H9 (cell line): ENCODE measurements at regions not wholly inside any gene's neighbourhood (a gene's known extent, or its start where the extent isn't known, plus 50 kb on each side); places are given as distances from the start of the nearest gene placed in this dataset.

Experiments
- DNase-seq: peaks from one replicate; pipeline ENCODE4 v3.0.0-alpha.2; 2017
- H2AFZ ChIP-seq: one replicate; pipeline ENCODE4 v1.6.1; 2013; ENCODE audit warnings: mild to moderate bottlenecking, low read length, control low read depth, moderate library complexity
- H2AK5ac ChIP-seq: 2 replicates; pipeline ENCODE4 v1.6.1; 2013; ENCODE audit warnings: low read length, control low read depth, mixed read lengths; ENCODE audit not compliant: insufficient read length
- H2BK120ac ChIP-seq: one replicate; pipeline ENCODE4 v1.6.1; 2013; ENCODE audit warnings: low read depth, mild to moderate bottlenecking, low read length, control low read depth, inconsistent platforms; ENCODE audit not compliant: poor library complexity, severe bottlenecking
- H2BK12ac ChIP-seq: 2 replicates; pipeline ENCODE4 v1.6.1; 2013; ENCODE audit warnings: low read length, control low read depth, mixed read lengths, low read depth; ENCODE audit not compliant: insufficient read length
- H2BK15ac ChIP-seq: 2 replicates; pipeline ENCODE4 v1.6.1; 2013; ENCODE audit warnings: low read depth, low read length, control low read depth
- H2BK20ac ChIP-seq: one replicate; pipeline ENCODE4 v1.6.1; 2013; ENCODE audit warnings: low read depth, mild to moderate bottlenecking, low read length, control low read depth, inconsistent platforms; ENCODE audit not compliant: poor library complexity, severe bottlenecking
- H2BK5ac ChIP-seq: 2 replicates; pipeline ENCODE4 v1.6.1; 2013; ENCODE audit warnings: low read length, control low read depth, mixed read lengths; ENCODE audit not compliant: insufficient read length
- H3K14ac ChIP-seq: 2 replicates; pipeline ENCODE4 v1.6.1; 2013; ENCODE audit warnings: low read length, control low read depth; ENCODE audit not compliant: insufficient read depth
- H3K18ac ChIP-seq: 2 replicates; pipeline ENCODE4 v1.6.1; 2013; ENCODE audit warnings: low read depth, mild to moderate bottlenecking, mixed read lengths, low read length, control low read depth; ENCODE audit not compliant: insufficient read length
- H3K23ac ChIP-seq: 2 replicates; pipeline ENCODE4 v1.6.1; 2013; ENCODE audit warnings: low read length, control low read depth, mixed read lengths, low read depth; ENCODE audit not compliant: insufficient read length
- H3K23me2 ChIP-seq: 2 replicates; pipeline ENCODE4 v1.6.1; 2013; ENCODE audit warnings: low read depth, mild to moderate bottlenecking, mixed read lengths, low read length, control low read depth; ENCODE audit not compliant: insufficient read length, poor library complexity, severe bottlenecking
- H3K27ac ChIP-seq: 2 replicates; pipeline ENCODE4 v1.5.1; 2013; ENCODE audit warnings: low read length, control low read depth, mixed read lengths, low read depth; ENCODE audit not compliant: insufficient read length
- H3K27me3 ChIP-seq: 2 replicates; pipeline ENCODE4 v1.6.1; 2013; ENCODE audit warnings: low read length, control low read depth, inconsistent platforms; ENCODE audit not compliant: insufficient read depth
- H3K4ac ChIP-seq: 2 replicates; pipeline ENCODE4 v1.6.1; 2013; ENCODE audit warnings: low read depth, mild to moderate bottlenecking, control low read depth, inconsistent platforms, low read length, moderate library complexity
- H3K4me1 ChIP-seq: 2 replicates; pipeline ENCODE4 v1.6.1; 2013; ENCODE audit warnings: low read length, control low read depth, inconsistent platforms; ENCODE audit not compliant: insufficient read depth
- H3K4me2 ChIP-seq: 2 replicates; pipeline ENCODE4 v1.6.1; 2013; ENCODE audit warnings: low read length, control low read depth, mixed read lengths; ENCODE audit not compliant: insufficient read length, insufficient read depth
- H3K56ac ChIP-seq: 2 replicates; pipeline ENCODE4 v1.6.1; 2013; ENCODE audit warnings: low read depth, mild to moderate bottlenecking, mixed read lengths, low read length, control low read depth; ENCODE audit not compliant: insufficient read length
- H3K79me1 ChIP-seq: 2 replicates; pipeline ENCODE4 v1.6.1; 2013; ENCODE audit warnings: low read depth, mild to moderate bottlenecking, moderate library complexity, low read length, control low read depth, inconsistent platforms; ENCODE audit not compliant: insufficient read depth, poor library complexity, severe bottlenecking
- H3K79me2 ChIP-seq: 2 replicates; pipeline ENCODE4 v1.6.1; 2013; ENCODE audit warnings: low read length, control low read depth, inconsistent platforms; ENCODE audit not compliant: insufficient read depth
- H3K9ac ChIP-seq: 2 replicates; pipeline ENCODE4 v1.6.1; 2013; ENCODE audit warnings: low read length, control low read depth, mixed read lengths; ENCODE audit not compliant: insufficient read length; ENCODE audit errors: extremely low read depth
- H3K9me3 ChIP-seq: one replicate; pipeline ENCODE4 v1.6.1; 2013; ENCODE audit warnings: low read depth, low read length, inconsistent platforms; ENCODE audit not compliant: control insufficient read depth
- H3T11ph ChIP-seq: one replicate; pipeline ENCODE4 v1.6.1; 2013; ENCODE audit warnings: mild to moderate bottlenecking, low read length, control low read depth, inconsistent platforms
- H4K20me1 ChIP-seq: one replicate; pipeline ENCODE4 v1.6.1; 2013; ENCODE audit not compliant: control insufficient read depth, insufficient read length, insufficient read depth
- H4K5ac ChIP-seq: 2 replicates; pipeline ENCODE4 v1.6.1; 2013; ENCODE audit warnings: low read depth, mild to moderate bottlenecking, mixed read lengths, low read length, control low read depth; ENCODE audit not compliant: insufficient read length
- H4K8ac ChIP-seq: replicated peaks from 2 replicates; pipeline ENCODE4 v1.6.1; 2013; ENCODE audit warnings: low read length, control low read depth, mixed read lengths, low read depth; ENCODE audit not compliant: insufficient read length
- H4K91ac ChIP-seq: 2 replicates; pipeline ENCODE4 v1.6.1; 2013; ENCODE audit warnings: low read depth, mild to moderate bottlenecking, moderate library complexity, mixed read lengths, low read length, control low read depth; ENCODE audit not compliant: insufficient read length
- H3K27ac Mint-ChIP-seq, 3 experiments: 2 replicates in 2 of 3; 3 replicates in 1 of 3; pipeline ENCODE4 v1.8.0; 2020 to 2021; ENCODE audit warnings: mixed read lengths in 3 of 3, mild to moderate bottlenecking in 1 of 3, moderate library complexity in 1 of 3
- H3K27me3 Mint-ChIP-seq: 2 replicates; pipeline ENCODE4 v1.8.0; 2021; ENCODE audit warnings: low read depth, mild to moderate bottlenecking, moderate library complexity, mixed read lengths
- H3K36me3 Mint-ChIP-seq, 3 experiments: 2 replicates in 2 of 3; 3 replicates in 1 of 3; pipeline ENCODE4 v1.8.0; 2020 to 2021; ENCODE audit warnings: low read depth in 3 of 3, mixed read lengths in 3 of 3; ENCODE audit not compliant: insufficient read depth in 1 of 3
- H3K4me1 Mint-ChIP-seq, 2 experiments: 2 replicates each; pipeline ENCODE4 v1.8.0; 2020; ENCODE audit warnings: mixed read lengths in 2 of 2
- H3K4me3 Mint-ChIP-seq, 2 experiments: 2 replicates in 1 of 2; 3 replicates in 1 of 2; pipeline ENCODE4 v1.8.0; 2020 to 2021; ENCODE audit warnings: mild to moderate bottlenecking in 2 of 2, mixed read lengths in 2 of 2, moderate library complexity in 1 of 2
- H3K9me3 Mint-ChIP-seq, 2 experiments: 2 replicates in 1 of 2; 3 replicates in 1 of 2; pipeline ENCODE4 v1.8.0; 2020; ENCODE audit warnings: mild to moderate bottlenecking in 2 of 2, mixed read lengths in 2 of 2, moderate library complexity in 1 of 2
- CTCF ChIP-seq: fragments of 200-600 bp; sonication (generic); conservative IDR thresholded peaks from 3 replicates; pipeline ENCODE4 v1.8.0; 2021; ENCODE audit warnings: antibody characterized with exemption, mild to moderate bottlenecking
- WGBS: extraction: QIAGEN DNeasy Blood & Tissue Kit; methylation state at CpG from one replicate; pipeline ENCODE4 v1.1.7; 2013; ENCODE audit warnings: missing lambda C conversion rate, low lambda C conversion rate, mixed read lengths; ENCODE audit not compliant: insufficient read length; ENCODE audit errors: extremely low coverage; 5-methylcytosine and 5-hydroxymethylcytosine counted together

DNA sequence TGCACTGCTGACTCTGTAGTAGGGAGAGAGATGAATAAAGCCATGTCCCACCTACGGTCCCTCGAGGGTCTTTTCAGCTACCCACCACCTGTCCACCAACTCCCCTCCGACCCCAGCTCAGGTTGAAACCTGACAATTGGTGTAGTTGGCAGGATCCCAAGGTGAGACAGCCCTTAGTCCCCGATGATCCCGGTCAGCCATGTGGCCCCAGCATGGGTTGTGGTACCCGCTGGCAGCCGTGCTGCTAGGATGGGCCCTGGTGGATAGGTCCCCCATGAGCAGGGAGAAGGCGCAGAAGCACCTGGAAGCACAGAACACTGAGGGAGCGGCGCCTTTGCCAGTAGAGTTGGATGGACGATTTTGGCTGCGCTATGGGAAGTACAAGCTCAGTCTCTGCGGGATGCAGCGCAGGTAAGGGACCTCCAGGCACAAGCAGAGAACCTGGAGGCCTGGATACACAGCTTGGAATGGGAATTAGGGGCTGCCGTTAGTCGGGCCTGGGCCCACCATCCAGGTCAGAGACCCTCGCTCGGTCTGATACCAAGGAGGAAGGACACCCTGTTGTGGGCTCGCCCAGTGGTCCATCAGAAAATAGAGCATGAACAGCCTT is 694.6 kb upstream of the AGA start:
- no peak overlapping the region for H3K23ac ChIP-seq
- H3K4me1 Mint-ChIP-seq, result no peaks in the 10 kb centered on the region

More for the DNA sequence above, 694.6 kb upstream of the AGA start:
- Histone ChIP-seq H3K14ac (no peak overlapping the region; the same call in 1 of the 2 replicates), H3T11ph (no peak overlapping the region), H3K9me3 (no peaks in the 10 kb centered on the region), H3K18ac (no peak overlapping the region), H3K27ac (no peak overlapping the region), H4K20me1 (no peaks in the 10 kb centered on the region), H3K23me2 (peaks cover 3% of the 10 kb centered on the region), H2BK15ac (no peak overlapping the region), H3K79me2 (no peaks in the 10 kb centered on the region), H4K8ac (no peak overlapping the region), H3K4me2 (no peak overlapping the region), H2BK20ac (no peak overlapping the region), H2AFZ (no peak overlapping the region), H4K91ac (no peak overlapping the region), H4K5ac (no peak overlapping the region), H3K4me1 (no peaks in the 10 kb centered on the region), H3K9ac (no peak overlapping the region), H2AK5ac (no peak overlapping the region), H3K4ac (no peak overlapping the region), H3K27me3 (no peaks in the 10 kb centered on the region), H2BK12ac (no peak overlapping the region), H2BK120ac (no peak overlapping the region), H2BK5ac (no peak overlapping the region), H3K56ac (no peak overlapping the region), H3K79me1 (no peaks in the 10 kb centered on the region)
- WGBS, result no CpG with 5 or more reads among the region's 19 CpGs
- no peak overlapping the region for H3K27ac Mint-ChIP-seq
- DNase-seq, result no peak
- TF ChIP-seq CTCF, result no peak
- H3K4me3 Mint-ChIP-seq, result no peak overlapping the region
- H3K27me3 Mint-ChIP-seq, result no peaks in the 10 kb centered on the region
- no peaks in the 10 kb centered on the region; a peak in 2 of 7 replicates for H3K36me3 Mint-ChIP-seq
- H3K9me3 Mint-ChIP-seq, result peaks cover 0 to 2% of the 10 kb centered on the region in 2 experiments; a peak in 2 of 5 replicates
